Activated CD4-positive, alpha-beta T cell treated with anti-CD3 and anti-CD28 coated beads for 4 hours (primary cell): ENCODE measurements at regions not wholly inside any gene's neighbourhood (a gene's known extent, or its start where the extent isn't known, plus 50 kb on each side); places are given as distances from the start of the nearest gene placed in this dataset.

ENCODE experiments used
- DNase-seq, 2 donors: peaks; one replicate each; pipeline ENCODE4 v3.0.0-alpha.2; 2020

GRCh38 chr1:29903548-29904166 is 667.3 kb downstream of the PTPRU start:
- DNase-seq, result no peak

- no peak for DNase-seq
Measured at GRCh38 chr1:29901624-29902325, 665.5 kb downstream of the PTPRU start.

GRCh38 chr1:29900712-29901111 is 664.4 kb downstream of the PTPRU start:
- DNase-seq, result no peak

- no peak for DNase-seq
Measured at GRCh38 chr1:29900104-29900679, 663.9 kb downstream of the PTPRU start.

- no peak for DNase-seq
Measured at GRCh38 chr1:29896791-29897714, 660.7 kb downstream of the PTPRU start.

GRCh38 chr1:29896300-29896699 is 660.0 kb downstream of the PTPRU start:
- no peak for DNase-seq

- DNase-seq, result no peak
Measured at GRCh38 chr1:29895201-29895600, 658.9 kb downstream of the PTPRU start.

- DNase-seq, result no peak
Measured at GRCh38 chr1:29894311-29894710, 658.0 kb downstream of the PTPRU start.

- DNase-seq, result no peak
Measured at GRCh38 chr1:29893806-29894205, 657.5 kb downstream of the PTPRU start.

- no peak for DNase-seq
Measured at GRCh38 chr1:29893046-29893723, 656.9 kb downstream of the PTPRU start.

- no peak for DNase-seq
Measured at GRCh38 chr1:29892247-29892646, 655.9 kb downstream of the PTPRU start.

- DNase-seq, result no peak
Measured at GRCh38 chr1:29890201-29890959, 654.1 kb downstream of the PTPRU start.

GRCh38 chr1:29889776-29890175 is 653.5 kb downstream of the PTPRU start:
- DNase-seq, result no peak

GRCh38 chr1:29884740-29885139 is 648.4 kb downstream of the PTPRU start:
- DNase-seq, result no peak

- DNase-seq, result no peak
Measured at GRCh38 chr1:29883986-29884385, 647.7 kb downstream of the PTPRU start.

- DNase-seq, result no peak
Measured at GRCh38 chr1:29883411-29883832, 647.1 kb downstream of the PTPRU start.

- DNase-seq, result no peak
Measured at GRCh38 chr1:29880556-29880955, 644.2 kb downstream of the PTPRU start.

GRCh38 chr1:29879217-29879616 is 642.9 kb downstream of the PTPRU start:
- DNase-seq, result no peak

- no peak for DNase-seq
Measured at GRCh38 chr1:29878501-29878900, 642.2 kb downstream of the PTPRU start.

- DNase-seq, result no peak
Measured at GRCh38 chr1:29876902-29877301, 640.6 kb downstream of the PTPRU start.

GRCh38 chr1:29876441-29876840 is 640.1 kb downstream of the PTPRU start:
- DNase-seq, result no peak

- DNase-seq, result no peak
Measured at GRCh38 chr1:29875557-29876028, 639.3 kb downstream of the PTPRU start.
